Uterus (tissue), 3 donors: ENCODE measurements at regions not wholly inside any gene's neighbourhood (a gene's known extent, or its start where the extent isn't known, plus 50 kb on each side); places are given as distances from the start of the nearest gene placed in this dataset.
A peak's percentile ranks its signal among the peaks of the same experiment; 100 is the strongest.

ENCODE experiments used
- DNase-seq, 2 donors: peaks; one replicate each; pipeline ENCODE4 v3.0.0-alpha.2; 2019 to 2020
- H3K27ac ChIP-seq, 2 donors: fragments of 200-600 bp; sonication (generic); 1 replicate in 1 of 2; 2 replicates in 1 of 2; pipeline ENCODE4 v1.5.1; 2016 to 2018
- H3K27me3 ChIP-seq, 2 donors: fragments of 200-600 bp; sonication (generic); one replicate each; pipeline ENCODE4 v1.5.1; 2018 to 2019; ENCODE audit warnings: control low read depth in 1 of 2
- H3K36me3 ChIP-seq, 2 donors: fragments of 200-600 bp; sonication (generic); one replicate each; pipeline ENCODE4 v1.5.1; 2019; ENCODE audit warnings: control low read depth in 1 of 2
- H3K4me1 ChIP-seq, 2 donors: fragments of 200-600 bp; sonication (generic); one replicate each; pipeline ENCODE4 v1.5.1; 2018 to 2019; ENCODE audit warnings: control low read depth in 1 of 2
- H3K4me3 ChIP-seq, 2 donors: fragments of 200-600 bp; sonication (generic); 1 replicate in 1 of 2; 2 replicates in 1 of 2; pipeline ENCODE4 v1.5.1; 2018 to 2019; ENCODE audit warnings: mild to moderate bottlenecking in 1 of 2
- H3K9me3 ChIP-seq, 2 donors: fragments of 200-600 bp; sonication (generic); one replicate each; pipeline ENCODE4 v1.5.1; 2019; ENCODE audit warnings: control low read depth in 1 of 2
- CTCF ChIP-seq, 4 experiments: fragments of 200-600 bp in 2 of 4; fragments of 450-650 bp in 2 of 4; sonication (generic) in 2 of 4; IDR thresholded peaks; one replicate each; pipeline ENCODE4 v1.5.1; 2016 to 2019; ENCODE audit warnings: antibody characterized with exemption in 4 of 4, mild to moderate bottlenecking in 2 of 4, moderate library complexity in 1 of 4
- POLR2A ChIP-seq, 2 donors: fragments of 450-650 bp; IDR thresholded peaks; one replicate each; pipeline ENCODE4 v1.6.1; 2016; ENCODE audit warnings: antibody characterized with exemption in 2 of 2, mild to moderate bottlenecking in 1 of 2, moderate library complexity in 1 of 2
- intact Hi-C: fragments of 100-400 bp; cut with DNase I; formaldehyde crosslinking; loops from one replicate; pipeline ENCODE4 v1.15.1; 2023; ENCODE audit warnings: low total_unique reads
- donor health status: DM: yes; HTN: yes; CAD: no.

- H3K27me3 ChIP-seq = no peaks in the 10 kb centered on the region
- intact Hi-C loops = no loop called here
- TF ChIP-seq CTCF (IDR thresholded peaks at IDR 0.05) (no peak), POLR2A (IDR thresholded peaks at IDR 0.05) (no peak)
- no peaks in the 10 kb centered on the region for H3K36me3 ChIP-seq
- H3K4me1 ChIP-seq = no peaks in the 10 kb centered on the region
- H3K4me3 ChIP-seq = no peak overlapping the region
- H3K9me3 ChIP-seq = no peaks in the 10 kb centered on the region
- H3K27ac ChIP-seq = no peak overlapping the region
- no peak for DNase-seq
Measured at GRCh38 chr21:38667291-38667870, 138.3 kb upstream of the ETS2 start.

- Histone ChIP-seq H3K9me3 (no peaks in the 10 kb centered on the region), H3K27ac (no peak overlapping the region)
- intact Hi-C loops = no loop called here
Measured at GRCh38 chr21:38668067-38668466, 137.7 kb upstream of the ETS2 start.

GRCh38 chr21:38668541-38668940 lies 137.2 kb upstream of the ETS2 start:
- Histone ChIP-seq H3K36me3 (no peaks in the 10 kb centered on the region), H3K27ac (no peak overlapping the region), H3K4me3 (no peak overlapping the region), H3K9me3 (no peaks in the 10 kb centered on the region), H3K27me3 (no peaks in the 10 kb centered on the region), H3K4me1 (no peaks in the 10 kb centered on the region)
- no peak for DNase-seq
- intact Hi-C loops = no loop called here
- TF ChIP-seq POLR2A (IDR thresholded peaks at IDR 0.05) (no peak), CTCF (IDR thresholded peaks at IDR 0.05) (no peak)

More at GRCh38 chr21:38668067-38668466, 137.7 kb upstream of the ETS2 start:
- H3K4me1 ChIP-seq = no peaks in the 10 kb centered on the region
- no peak for DNase-seq
- TF ChIP-seq POLR2A (IDR thresholded peaks at IDR 0.05) = no peak
- TF ChIP-seq CTCF (IDR thresholded peaks at IDR 0.05) = no peak
- no peaks in the 10 kb centered on the region for H3K36me3 ChIP-seq
- no peak overlapping the region for H3K4me3 ChIP-seq
- H3K27me3 ChIP-seq = no peaks in the 10 kb centered on the region

- DNase-seq = no peak
- no peak for TF ChIP-seq POLR2A (IDR thresholded peaks at IDR 0.05)
- peak in 2 of 4 experiments; percentile 23 to 33 for TF ChIP-seq CTCF (IDR thresholded peaks at IDR 0.05)
- Histone ChIP-seq H3K36me3 (no peaks in the 10 kb centered on the region), H3K4me1 (no peaks in the 10 kb centered on the region), H3K27ac (no peak overlapping the region), H3K4me3 (no peak overlapping the region), H3K27me3 (no peaks in the 10 kb centered on the region), H3K9me3 (no peaks in the 10 kb centered on the region)
- intact Hi-C loops = no loop called here
Measured at GRCh38 chr21:38669186-38669585, 136.5 kb upstream of the ETS2 start.

- H3K4me1 ChIP-seq = no peaks in the 10 kb centered on the region
- no peak for TF ChIP-seq CTCF (IDR thresholded peaks at IDR 0.05)
- no peak for TF ChIP-seq POLR2A (IDR thresholded peaks at IDR 0.05)
- H3K36me3 ChIP-seq = no peaks in the 10 kb centered on the region
- H3K9me3 ChIP-seq = no peaks in the 10 kb centered on the region
- no peak overlapping the region for H3K4me3 ChIP-seq
- no peak for DNase-seq
- no peaks in the 10 kb centered on the region for H3K27me3 ChIP-seq
- intact Hi-C loops = no loop called here
- H3K27ac ChIP-seq = no peak overlapping the region
Measured at GRCh38 chr21:38670861-38671260, 134.9 kb upstream of the ETS2 start.
